Brain pericyte (primary cell): ENCODE measurements at regions not wholly inside any gene's neighbourhood (a gene's known extent, or its start where the extent isn't known, plus 50 kb on each side); places are given as distances from the start of the nearest gene placed in this dataset.
"Not testable (repeated sequence)": the region's sequence is repeated elsewhere in the genome, so short reads cannot be mapped to it uniquely, and the experiment has no call there.

Experiments used
- DNase-seq: peaks from one replicate; pipeline ENCODE4 v3.0.0-alpha.2; 2012; ENCODE audit warnings: low read depth, low spot score

DNA sequence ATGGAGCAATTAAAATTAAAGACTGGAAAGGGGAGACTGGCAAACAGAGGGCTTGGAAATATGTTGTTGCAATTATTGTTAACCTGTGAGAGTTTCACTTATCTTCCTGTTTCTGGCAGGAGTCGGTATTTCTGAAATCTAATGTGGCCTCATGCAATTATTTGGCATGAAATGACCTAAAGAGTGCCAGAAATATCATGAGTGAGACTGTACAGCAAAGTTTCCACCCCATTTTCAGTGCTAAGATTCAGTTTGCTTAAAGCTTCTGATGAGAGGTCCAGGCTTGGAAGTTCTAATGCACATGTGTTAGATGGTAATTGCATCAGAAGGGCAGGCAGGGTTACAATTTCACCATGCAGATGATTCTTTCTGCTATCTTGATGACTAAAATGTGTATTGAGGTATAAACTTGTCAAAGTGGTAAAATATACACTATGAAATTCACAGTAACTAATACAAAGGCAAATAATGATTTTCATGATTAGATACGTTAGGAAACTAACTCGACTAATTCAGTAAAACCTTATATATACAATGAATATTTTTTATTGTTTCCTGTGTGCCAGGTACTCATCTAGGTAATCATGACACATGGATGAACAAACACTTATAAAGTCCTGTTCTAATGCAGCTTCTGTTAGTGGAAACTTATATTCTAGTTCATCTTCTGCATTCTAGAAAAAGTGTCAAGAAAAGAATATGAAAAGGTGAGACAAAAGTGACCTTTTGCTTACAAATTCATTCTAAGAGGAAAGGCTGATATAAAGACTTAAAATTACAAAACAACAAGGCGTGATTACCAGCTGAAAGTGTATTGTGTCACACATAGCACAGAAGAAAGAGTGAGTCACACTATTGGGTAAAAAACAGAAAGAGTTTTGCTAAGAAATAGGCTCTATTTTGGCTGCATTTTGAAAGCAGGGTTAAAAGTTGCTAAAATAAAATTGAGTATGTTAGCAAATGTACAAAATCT, 533.4 kb upstream of the SEMA3D start:
- no peak for DNase-seq

DNA sequence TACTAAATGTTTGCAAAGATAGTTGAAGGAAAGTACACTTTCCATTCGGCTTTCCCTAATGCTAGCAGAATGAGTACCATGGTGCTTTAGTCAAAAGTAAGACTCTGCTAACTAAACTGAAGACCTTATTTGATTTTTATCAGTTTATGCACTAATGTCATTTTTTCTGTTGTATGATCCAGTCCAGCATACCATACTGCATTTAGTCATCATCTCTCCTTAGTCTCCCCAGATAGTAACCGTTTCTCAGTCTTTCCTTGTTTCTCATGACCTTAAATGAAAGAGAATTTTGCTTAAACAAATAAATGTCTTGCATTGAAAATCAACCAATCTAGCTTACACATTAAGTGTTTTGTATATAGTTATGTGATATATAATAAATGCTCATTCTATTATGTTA, 529.5 kb upstream of the SEMA3D start:
- DNase-seq, result no peak

DNA sequence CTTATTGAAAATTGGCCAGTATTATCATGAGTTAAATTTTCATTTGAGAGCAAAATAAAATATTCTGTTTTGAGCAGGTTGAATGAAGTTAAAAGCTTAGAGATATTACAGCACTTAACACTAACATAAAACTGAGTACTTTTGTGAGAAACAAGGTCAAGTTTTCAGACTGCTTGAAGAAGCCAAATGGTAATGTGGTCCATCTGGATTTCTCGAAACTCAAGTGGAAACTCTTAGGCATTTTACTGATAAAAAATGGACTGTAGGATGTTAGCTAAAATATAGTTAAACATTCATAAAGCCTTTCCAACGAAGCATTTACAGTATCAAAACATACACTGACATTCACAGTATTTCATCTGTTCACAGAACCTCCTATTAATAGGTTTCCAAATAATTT, 528.1 kb upstream of the SEMA3D start:
- no peak for DNase-seq

DNA sequence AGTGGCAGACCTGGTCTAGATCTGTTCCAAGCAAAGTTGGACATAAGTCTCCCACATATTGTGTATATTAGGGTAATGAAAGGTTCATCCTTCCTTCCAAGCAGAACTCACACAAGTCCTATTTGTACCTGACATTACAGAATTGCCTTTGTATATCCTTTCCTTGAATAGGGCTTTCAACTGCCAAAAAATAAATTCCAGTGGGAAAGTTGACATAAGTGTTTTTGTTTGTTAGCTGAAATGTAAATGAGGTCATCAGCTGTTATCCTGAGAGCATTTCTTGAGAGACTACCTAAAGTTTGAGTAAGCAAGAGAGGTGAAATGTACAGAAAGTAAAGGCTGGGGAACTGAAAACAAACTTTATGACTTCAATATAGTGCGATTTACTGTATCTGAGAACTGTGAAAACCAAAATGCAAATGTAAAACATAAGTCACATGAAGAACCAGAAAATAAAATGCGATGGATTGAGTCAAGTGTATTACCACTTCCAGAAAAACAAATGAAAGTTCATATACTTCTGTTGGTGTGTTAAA, 527.3 kb upstream of the SEMA3D start:
- no peak for DNase-seq

DNA sequence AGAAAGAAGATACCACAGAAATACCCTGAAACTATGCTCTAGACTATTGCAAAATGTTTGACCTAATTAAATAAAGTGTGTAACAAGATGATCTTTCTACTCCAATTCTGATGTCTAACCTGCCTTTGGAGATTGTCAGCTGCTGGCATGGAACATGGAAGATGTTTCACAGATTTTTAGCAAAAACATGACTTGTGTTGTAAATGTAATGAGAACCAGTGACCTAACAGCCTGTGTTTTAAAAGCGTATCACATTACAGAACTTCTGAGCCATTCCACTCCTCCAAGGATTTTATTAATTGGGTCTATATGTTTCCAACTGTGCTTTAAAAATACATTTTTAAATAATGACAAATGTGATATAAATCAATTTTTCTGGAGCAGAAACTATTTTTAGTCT, 526.3 kb upstream of the SEMA3D start:
- no peak for DNase-seq

DNA sequence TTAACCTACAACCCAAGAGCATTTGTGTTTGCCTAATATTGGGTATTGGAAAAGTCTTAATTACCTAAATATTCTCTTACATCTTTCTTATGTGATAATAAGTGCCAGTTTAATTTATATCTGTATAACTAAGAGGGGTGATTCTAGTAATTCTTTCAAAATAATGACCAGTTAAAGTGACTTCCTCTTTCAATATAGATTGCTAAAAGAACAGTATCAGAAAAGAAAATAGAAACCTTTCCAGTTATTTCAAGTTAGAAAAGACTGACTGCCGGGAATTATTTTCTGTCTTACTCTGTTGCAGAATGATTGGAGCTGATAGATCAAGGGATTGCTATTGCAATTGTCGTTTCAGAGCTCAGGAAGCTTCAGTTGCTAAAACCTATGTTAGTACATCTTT, 525.0 kb upstream of the SEMA3D start:
- DNase-seq, result no peak

DNA sequence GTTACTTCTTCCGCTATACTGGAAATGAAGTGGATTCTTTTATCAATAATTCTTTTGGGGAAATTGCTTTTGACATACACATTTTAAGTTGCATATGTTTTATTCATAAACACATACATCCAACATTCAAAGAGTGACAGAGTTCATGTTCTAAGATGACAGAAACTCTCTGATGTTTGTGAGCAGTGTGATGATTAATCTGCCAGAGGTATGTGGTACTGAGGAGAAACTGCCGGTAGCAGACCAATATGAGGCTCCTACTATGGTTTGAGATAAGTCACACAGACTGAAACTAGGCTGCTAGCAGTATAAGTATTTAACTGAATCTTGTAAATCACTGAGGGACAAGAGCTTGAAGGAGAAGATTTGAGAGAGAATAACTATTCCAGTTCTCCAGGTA, 524.1 kb upstream of the SEMA3D start:
- DNase-seq, result no peak

DNA sequence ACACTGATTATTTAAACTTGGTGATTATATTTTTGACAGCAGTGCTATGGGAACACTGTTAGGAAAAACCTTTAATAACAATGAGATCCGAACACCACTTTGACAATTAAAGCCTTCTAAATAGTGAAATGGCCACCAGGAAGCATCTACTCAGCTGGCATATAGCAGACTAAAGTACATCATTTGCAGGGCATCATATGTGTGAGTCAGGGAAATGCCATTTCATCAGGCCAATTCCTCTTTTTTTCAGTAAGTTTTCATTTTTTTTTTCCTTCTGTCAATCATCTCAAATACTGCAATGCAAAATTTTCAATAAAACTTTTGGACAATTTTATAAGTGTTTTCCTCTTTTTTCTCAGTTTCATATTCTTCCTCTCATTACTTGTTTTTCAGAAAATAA, 521.4 kb upstream of the SEMA3D start:
- no peak for DNase-seq

DNA sequence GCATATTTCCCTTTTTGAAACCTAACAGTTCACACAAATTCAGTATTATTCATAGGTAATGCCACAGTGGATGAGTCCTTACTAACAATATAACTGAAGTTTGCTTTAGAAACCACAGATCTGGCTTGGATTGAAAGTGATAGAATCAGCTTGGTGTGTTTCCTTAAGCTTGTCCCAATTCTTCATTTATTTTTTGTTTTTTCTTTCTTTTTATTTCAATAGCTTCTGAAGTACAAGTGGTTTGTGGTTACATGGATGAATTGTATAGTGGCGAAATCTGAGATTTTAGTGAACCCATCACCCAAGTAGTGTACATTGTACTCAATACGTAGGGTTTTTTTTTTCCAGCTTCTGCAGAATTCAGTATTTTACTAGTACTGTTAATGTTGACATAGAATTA, 518.2 kb upstream of the SEMA3D start:
- DNase-seq, result no peak

DNA sequence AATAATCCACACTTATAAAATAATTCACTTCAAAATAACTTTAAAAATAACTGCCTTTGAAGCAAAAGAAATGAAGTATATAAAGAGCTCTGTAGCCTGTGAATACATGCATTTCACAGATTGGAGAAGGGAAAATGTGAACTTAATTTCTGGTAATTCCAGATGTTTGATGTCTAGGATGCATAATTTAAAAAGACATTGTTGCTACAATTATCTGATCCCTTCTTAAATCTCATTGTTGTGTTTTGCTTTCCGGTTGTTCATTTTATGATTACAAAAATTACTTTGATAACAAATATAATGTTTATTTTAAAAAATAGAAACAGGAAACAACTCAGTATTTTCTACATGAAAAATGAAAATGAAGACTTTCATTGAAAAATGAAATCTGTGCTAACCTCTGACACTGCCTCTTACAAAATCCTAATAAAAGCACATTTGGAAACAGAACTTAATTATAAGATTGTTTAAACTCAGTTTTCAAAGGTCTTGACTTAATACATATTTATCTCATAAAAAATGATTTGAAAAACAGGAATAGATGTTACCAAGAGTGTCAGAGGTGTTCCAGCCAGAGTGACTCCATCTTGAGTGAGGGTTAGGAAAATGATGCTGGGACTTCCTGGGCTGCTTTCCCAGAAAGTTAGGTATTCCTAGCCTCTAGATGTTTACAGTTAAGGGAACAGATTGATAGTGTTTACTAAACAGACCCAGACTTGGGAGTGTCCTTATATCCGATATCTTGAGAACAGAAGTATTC, 516.6 kb upstream of the SEMA3D start:
- DNase-seq, result no peak

DNA sequence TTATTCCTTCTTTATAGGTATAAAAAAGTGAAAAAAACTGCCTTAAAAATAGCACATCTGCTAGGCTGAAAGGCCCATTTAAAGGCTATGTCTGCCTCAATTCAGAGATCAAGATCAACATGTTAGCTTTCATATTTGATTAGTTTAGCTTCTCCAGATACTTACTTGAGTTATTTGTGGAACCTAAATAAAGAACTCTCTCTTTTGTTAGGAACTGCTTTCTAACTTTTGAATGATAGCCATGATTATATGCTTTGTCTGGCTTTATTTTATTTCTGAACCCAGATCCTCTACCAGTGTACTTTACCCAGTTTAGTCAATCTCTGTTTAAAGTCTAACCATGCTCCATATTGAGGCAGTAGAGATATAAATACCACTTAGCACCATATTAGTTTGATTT, 515.5 kb upstream of the SEMA3D start:
- no peak for DNase-seq

DNA sequence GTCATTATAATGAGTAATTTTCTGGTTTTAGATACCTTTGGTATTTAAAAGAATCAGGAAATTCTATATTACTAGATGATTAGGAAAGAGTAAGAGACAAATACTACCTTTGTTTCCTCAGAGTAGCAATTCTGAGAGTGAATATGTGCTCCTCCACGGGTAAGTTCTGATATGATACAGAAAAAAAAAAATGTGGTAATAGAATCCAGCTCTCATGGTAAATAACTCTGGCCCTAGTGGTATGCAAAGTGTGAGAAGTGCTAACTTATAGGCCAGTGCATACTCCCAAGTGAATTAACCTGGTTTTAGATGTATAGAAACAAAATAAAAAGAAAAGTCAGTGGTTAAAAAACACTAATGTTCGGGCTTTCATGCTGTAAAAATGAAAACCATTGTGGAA, 512.6 kb upstream of the SEMA3D start:
- DNase-seq, result no peak

DNA sequence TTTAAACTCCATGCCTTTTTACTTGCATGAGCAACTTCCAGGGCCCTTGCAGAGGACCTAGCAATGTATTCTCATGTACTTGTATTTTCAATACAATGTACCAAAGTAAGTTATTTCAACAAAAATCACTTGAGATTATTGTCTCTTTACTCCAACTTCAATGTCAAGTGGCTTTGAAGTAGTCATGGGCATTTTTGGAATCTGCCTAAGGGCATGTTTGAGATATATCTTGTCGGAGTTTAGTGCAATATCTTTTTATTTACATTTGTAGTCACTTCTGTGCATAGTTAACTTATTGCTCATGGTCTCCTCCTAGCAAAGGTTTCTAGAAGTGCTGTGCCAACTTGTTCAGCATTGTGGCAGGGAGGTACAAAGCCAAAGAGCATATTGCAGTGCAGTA, 508.7 kb upstream of the SEMA3D start:
- DNase-seq, result no peak

DNA sequence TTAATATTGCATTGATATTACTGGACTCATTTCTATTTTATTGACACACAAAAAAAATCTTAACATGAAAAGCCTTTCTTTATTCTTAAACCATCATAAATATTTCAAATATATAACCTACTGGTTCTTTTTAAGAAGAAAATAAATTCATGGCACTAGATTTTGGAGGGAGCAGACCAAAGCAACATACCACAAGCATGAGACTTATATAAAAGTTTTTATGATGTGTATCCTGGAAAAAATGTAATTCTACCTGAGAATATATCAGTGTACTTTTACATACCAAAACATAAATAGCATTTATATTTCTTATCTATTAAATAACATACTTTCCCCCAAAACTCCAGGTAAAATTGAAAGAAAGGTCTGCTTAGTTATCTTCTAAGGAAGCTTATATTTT, 508.2 kb upstream of the SEMA3D start:
- no peak for DNase-seq

DNA sequence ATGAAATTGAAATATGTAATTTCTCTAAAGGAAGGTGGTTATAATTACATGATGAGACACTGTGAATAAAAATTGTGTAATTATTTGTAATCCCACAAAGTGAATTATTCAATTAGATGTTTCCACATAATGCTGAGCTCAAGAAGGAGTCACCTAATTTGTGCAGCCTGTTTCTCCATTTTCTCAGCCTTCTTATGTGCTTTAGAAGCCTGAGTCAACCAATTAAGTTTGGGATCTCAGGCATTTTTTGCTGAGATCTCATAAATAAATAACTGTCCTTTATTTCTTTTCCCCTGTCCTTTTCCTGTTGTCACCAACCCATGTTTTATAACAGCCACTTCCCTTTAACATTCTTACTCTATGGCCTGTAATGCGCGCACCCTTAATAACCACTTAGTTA, 506.5 kb upstream of the SEMA3D start:
- DNase-seq, result no peak

DNA sequence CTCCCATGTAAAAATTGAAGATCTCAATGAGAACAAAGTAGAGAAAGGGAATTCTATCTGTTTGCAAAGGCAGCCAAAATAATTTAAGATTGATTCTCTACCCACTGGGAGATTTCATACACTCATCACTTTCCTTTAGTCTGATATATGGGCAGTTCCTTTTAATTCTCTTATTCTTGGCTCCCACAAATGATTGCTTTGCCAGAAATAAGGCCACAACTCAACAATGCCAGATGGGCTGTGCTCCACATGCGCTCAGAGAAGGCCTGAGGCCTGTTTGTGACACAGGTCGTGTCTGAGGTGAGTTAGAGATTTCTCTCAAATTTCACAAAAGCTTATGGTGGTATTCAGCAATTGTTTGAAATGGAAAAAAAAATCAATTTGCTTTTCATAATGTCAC, 501.9 kb upstream of the SEMA3D start:
- no peak for DNase-seq

DNA sequence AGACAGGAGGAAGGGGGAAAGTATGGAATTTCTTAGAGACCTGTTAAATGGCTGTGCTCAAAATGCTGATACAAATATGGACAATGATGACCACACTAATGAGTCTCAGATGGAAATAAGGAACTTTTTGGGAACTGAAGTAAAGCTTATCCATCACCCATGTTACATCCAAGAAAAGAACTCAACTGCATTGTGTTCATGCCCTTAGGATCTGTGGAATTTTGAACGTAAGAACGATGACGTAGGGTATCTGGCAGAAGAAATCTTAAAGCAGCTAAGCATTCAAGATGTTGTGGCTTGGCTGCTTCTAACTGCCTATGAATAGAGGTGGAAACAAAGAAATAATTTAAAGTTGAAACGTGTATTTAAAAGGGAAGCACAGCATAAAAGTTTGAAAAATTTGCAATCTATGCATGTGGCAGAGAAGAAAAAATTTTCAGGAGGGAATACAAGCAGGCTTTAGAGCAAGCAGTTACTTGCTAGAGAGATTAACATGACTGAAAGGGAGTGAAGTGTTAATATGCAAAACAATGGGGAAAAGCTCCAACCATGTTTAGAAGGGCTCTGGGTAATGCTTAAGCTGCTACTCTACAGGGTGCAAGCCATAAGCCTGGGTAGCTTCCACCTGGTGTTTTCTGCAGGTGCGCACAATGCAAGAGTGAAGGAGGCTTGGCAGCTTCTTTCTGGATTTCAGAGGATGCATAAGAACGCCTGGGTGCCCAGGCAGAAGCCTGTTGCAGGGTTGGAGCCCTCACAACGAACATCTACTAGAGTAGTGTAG, 499.7 kb upstream of the SEMA3D start:
- DNase-seq, result no peak

DNA sequence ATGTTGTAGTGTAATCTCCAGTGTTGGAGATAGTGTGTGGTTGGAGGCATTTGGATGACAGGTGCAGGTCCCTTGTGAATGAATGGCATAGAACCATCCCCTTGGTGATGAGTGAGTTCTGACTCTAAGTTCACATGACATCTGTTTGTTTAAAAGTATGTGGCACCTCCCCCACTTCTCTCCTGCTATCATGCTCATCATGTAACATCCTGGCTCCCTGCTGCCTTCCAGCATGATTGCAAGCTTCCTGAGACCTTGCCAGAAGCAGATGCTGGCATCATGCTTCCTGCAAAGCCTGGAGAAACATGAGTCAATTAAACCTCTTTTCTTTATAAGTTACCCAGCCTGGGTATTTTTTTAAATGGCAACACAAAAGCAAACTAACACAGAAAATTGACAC, 499.0 kb upstream of the SEMA3D start:
- no peak for DNase-seq

DNA sequence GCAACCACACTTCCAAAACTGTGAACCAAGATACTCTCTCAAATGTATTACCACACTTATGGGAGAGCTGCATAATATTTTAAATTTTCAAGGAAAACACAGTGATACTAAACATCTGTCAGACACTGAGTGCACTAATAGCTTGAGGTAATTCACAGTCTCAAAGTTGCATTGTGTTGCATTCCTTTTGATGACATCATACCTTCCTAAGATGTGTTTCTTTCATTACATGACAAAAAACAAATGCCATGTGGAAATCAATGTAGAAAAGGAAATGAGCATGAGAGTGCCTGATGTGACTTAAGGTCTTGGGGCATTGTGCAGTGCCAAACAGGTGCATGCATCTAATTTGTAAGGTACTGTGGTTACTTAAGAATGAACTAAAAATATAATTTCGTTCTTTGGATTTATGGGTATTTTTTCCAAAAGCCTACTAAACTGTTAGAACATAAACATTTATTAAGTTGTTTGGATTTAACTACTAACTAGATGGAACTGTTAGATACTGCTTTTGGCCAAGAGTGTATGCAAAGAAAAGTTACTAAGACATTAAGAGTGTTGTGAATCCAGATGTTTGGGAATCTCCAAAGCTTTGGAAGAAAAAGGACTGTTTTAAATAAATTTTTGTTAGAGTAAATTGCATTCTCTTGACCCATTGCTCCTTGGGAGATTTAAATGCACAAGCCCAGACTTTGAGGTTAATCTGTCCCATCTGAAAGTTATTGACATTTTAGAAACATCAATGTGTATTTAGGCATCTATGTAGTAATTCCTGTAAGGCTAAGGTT, 496.2 kb upstream of the SEMA3D start:
- DNase-seq, result no peak

DNA sequence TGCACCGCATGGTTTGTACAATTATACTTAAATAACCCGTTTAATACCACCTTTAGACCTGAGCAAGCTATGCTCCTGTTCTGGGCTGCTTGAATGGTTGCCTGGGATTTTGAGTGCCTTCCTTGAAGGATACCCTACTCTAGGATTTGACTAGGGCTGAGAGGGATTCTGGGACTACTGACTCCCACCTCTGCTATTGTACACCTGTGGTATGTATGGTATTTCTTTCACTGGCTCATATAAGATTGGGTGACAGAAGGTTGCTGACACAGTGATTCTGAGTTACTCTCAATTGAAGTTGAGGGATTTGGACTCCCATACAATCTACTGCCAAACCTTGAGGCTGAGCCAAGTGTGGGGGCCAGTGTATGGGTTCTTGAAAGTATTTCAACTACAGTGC, 494.4 kb upstream of the SEMA3D start:
- no peak for DNase-seq

DNA sequence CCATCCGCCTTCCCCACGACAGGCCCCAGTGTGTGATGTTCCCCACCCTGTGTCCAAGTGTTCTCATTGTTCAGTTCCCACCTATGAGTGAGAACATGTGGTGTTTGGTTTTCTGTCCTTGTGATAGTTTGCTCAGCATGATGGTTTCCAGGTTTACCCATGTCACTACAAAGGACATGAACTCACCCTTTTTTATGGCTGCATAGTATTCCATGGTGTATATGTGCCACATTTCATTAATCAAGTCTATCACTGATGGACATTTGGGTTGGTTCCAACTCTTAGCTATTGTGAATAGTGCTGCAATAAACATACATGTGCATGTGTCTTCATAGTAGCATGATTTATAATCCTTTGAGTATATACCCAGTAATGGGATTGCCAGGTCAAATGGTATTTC, 488.2 kb upstream of the SEMA3D start:
- not testable (repeated sequence) for DNase-seq
